Caco-2 (cell line): ENCODE measurements at regions not wholly inside any gene's neighbourhood (a gene's known extent, or its start where the extent isn't known, plus 50 kb on each side); places are given as distances from the start of the nearest gene placed in this dataset.

Experiments
- BruUV-seq: library from RNA; stranded (reverse); fragments of 400-500 nt; replicated peaks from 2 replicates; lab custom pipeline; 2021; lab: Mats Ljungman, UMichigan
- CTCF ChIA-PET: fragments of 300-600 bp; sonication (Branson Sonifier 250); formaldehyde crosslinking; loops from one replicate; lab custom pipeline; 2022; ENCODE audit warnings: antibody characterized with exemption; lab: Charles Lee
- POLR2A ChIA-PET: fragments of 300-600 bp; sonication (Branson Sonifier 250); formaldehyde crosslinking; loops from one replicate; lab custom pipeline; 2022; ENCODE audit warnings: antibody characterized with exemption; lab: Charles Lee
- DNase-seq, 2 experiments: peaks; one replicate each; pipeline versions ENCODE4 v3.0.0 to v3.0.0-alpha.2; 2020 to 2022
- H3K27me3 ChIP-seq: replicated peaks from 2 replicates; pipeline ENCODE4 v1.6.0; 2011; ENCODE audit warnings: low read length; ENCODE audit not compliant: control insufficient read depth, insufficient read depth
- H3K36me3 ChIP-seq: 2 replicates; pipeline ENCODE4 v1.5.1; 2011; ENCODE audit warnings: low read length; ENCODE audit not compliant: control insufficient read depth, insufficient read depth
- H3K4me1 ChIP-seq: fragments of 250-450 bp; sonication (Bioruptor Pico); 2 replicates; pipeline ENCODE4 v1.5.1; 2020; ENCODE audit warnings: mild to moderate bottlenecking
- H3K4me3 ChIP-seq: 2 replicates; pipeline ENCODE4 v1.5.1; 2011; ENCODE audit warnings: low read depth, mild to moderate bottlenecking, control low read depth, low read length
- H3K9me3 ChIP-seq: fragments of 250-450 bp; sonication (Bioruptor Pico); 2 replicates; pipeline ENCODE4 v1.5.1; 2020; ENCODE audit warnings: mild to moderate bottlenecking, moderate library complexity
- H3K27ac Mint-ChIP-seq: one replicate; pipeline ENCODE4 v1.8.0; 2022; ENCODE audit warnings: mixed read lengths; ENCODE audit not compliant: unreplicated experiment
- H3K27me3 Mint-ChIP-seq: one replicate; pipeline ENCODE4 v1.8.0; 2022; ENCODE audit warnings: mixed read lengths; ENCODE audit not compliant: insufficient read depth, unreplicated experiment
- H3K36me3 Mint-ChIP-seq: one replicate; pipeline ENCODE4 v1.8.0; 2022; ENCODE audit warnings: mild to moderate bottlenecking, mixed read lengths; ENCODE audit not compliant: insufficient read depth, unreplicated experiment
- H3K4me1 Mint-ChIP-seq: one replicate; pipeline ENCODE4 v1.8.0; 2022; ENCODE audit warnings: low read depth, mixed read lengths; ENCODE audit not compliant: unreplicated experiment
- H3K4me3 Mint-ChIP-seq: one replicate; pipeline ENCODE4 v1.8.0; 2022; ENCODE audit warnings: mild to moderate bottlenecking, moderate library complexity, mixed read lengths; ENCODE audit not compliant: unreplicated experiment
- H3K9me3 Mint-ChIP-seq: one replicate; pipeline ENCODE4 v1.8.0; 2022; ENCODE audit warnings: mixed read lengths; ENCODE audit not compliant: unreplicated experiment
- CTCF ChIP-seq, 2 experiments: fragments of 200-600 bp in 1 of 2; IDR thresholded peaks; 1 replicate in 1 of 2; 2 replicates in 1 of 2; pipeline versions ENCODE4 v1.5.1 to v1.8.0; 2011 to 2022; ENCODE audit warnings: antibody characterized with exemption in 1 of 2, control low read depth in 1 of 2, inconsistent platforms in 1 of 2, low read depth in 1 of 2, low read length in 1 of 2, mild to moderate bottlenecking in 1 of 2, moderate library complexity in 1 of 2; ENCODE audit not compliant: insufficient read depth in 1 of 2, severe bottlenecking in 1 of 2, unreplicated experiment in 1 of 2
- intact Hi-C: fragments of 100-400 bp; cut with micrococcal nuclease; formaldehyde crosslinking; loops from one replicate; pipeline ENCODE4 v1.10.0; 2022; ENCODE audit not compliant: unreplicated experiment

- TF ChIP-seq CTCF (IDR thresholded peaks at IDR 0.05; ENCODE audit: insufficient read depth in 1 of 2, low read depth in 1 of 2, low read length in 1 of 2, severe bottlenecking in 1 of 2, unreplicated experiment in 1 of 2): no peak
- Mint-ChIP-seq H3K4me3 (no peak overlapping the region), H3K36me3 (no peaks in the 10 kb centered on the region), H3K27me3 (no peaks in the 10 kb centered on the region), H3K4me1 (no peaks in the 10 kb centered on the region), H3K27ac (no peak overlapping the region), H3K9me3 (no peaks in the 10 kb centered on the region)
- DNase-seq: no peak
- no peaks in the 10 kb centered on the region for H3K4me1 ChIP-seq
- H3K36me3 ChIP-seq: no peaks in the 10 kb centered on the region
- ChIA-PET POLR2A (no interaction called here), CTCF (no interaction called here)
- intact Hi-C loops: no loop called here
- no peaks in the 10 kb centered on the region for H3K27me3 ChIP-seq
- BruUV-seq: no TSS peak
- no peaks in the 10 kb centered on the region; the same call in 1 of the 2 replicates for H3K9me3 ChIP-seq
- no peak overlapping the region for H3K4me3 ChIP-seq
These were observed 633.5 kb downstream of the SLITRK1 start for GRCh38 chr13:83248751-83249150.

DNA sequence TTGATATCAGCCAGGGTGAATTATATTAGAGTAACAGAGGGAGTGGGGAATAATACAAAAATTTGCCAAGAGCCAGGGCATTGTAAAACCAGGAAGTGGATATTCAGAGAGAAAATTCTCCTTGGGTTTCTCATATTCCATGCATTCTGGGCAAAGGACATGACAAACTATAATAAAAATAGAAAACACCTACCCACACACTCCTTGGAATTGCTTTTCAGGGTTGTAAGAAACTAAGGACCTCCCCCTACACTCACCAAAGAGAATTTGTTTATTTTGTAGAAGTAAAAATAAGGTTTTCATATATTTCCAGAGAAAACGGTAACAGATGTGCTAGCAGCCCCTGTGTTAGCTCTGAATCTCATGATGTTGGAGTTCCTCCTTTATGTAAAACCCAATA lies 649.6 kb downstream of the SLITRK1 start:
- ChIA-PET CTCF (no interaction called here), POLR2A (no interaction called here)
- no peaks in the 10 kb centered on the region for H3K9me3 ChIP-seq
- no peak for DNase-seq
- Mint-ChIP-seq H3K9me3 (no peaks in the 10 kb centered on the region), H3K27ac (no peak overlapping the region), H3K36me3 (no peaks in the 10 kb centered on the region), H3K27me3 (no peaks in the 10 kb centered on the region), H3K4me3 (no peak overlapping the region), H3K4me1 (no peaks in the 10 kb centered on the region)
- no peak overlapping the region for H3K4me3 ChIP-seq
- no peak for TF ChIP-seq CTCF (IDR thresholded peaks at IDR 0.05; ENCODE audit: insufficient read depth in 1 of 2, low read depth in 1 of 2, low read length in 1 of 2, severe bottlenecking in 1 of 2, unreplicated experiment in 1 of 2)
- no peaks in the 10 kb centered on the region for H3K36me3 ChIP-seq
- intact Hi-C loops: no loop called here
- BruUV-seq: no TSS peak
- H3K27me3 ChIP-seq: no peaks in the 10 kb centered on the region
- no peaks in the 10 kb centered on the region for H3K4me1 ChIP-seq

DNA sequence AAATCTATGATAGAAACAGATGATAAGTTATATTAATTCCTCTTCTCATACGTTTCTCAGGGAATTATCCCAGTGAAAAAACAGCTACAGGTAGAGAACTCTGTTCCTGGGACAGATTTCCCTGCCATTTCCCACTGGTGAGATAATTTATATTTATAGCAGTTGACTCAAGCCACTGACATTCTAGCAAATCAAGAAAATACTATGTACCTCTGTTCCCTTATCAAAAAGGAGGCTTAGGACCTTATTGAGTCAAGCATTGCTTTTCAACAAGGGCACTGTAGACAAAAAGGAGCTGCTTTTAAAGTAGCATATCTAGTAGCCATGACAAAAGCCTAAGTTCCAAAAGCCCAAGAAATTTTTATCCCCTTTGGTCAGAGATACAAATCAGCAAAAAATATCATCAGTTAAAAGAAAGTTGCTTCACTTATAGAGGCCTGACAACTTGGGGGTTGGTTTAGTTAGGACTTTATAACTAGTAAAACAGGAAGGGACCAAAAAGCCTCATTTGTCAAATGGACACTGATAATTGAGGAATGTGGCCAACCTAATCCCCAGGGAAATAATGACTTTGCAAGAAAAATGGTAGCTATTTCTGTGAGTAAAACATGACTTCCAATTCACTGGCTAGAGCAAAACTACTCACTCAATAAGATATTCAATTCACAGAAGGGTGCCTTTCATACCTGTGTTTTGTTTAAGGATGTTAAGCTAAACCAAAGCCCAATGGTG lies 652.5 kb downstream of the SLITRK1 start:
- no peak overlapping the region for H3K27ac Mint-ChIP-seq
- H3K4me3 ChIP-seq: no peak overlapping the region
- no peak for TF ChIP-seq CTCF (IDR thresholded peaks at IDR 0.05; ENCODE audit: insufficient read depth in 1 of 2, low read depth in 1 of 2, low read length in 1 of 2, severe bottlenecking in 1 of 2, unreplicated experiment in 1 of 2)
- H3K4me1 Mint-ChIP-seq: no peaks in the 10 kb centered on the region
- no peak overlapping the region for H3K4me3 Mint-ChIP-seq
- no TSS peak for BruUV-seq
- no peaks in the 10 kb centered on the region for H3K36me3 ChIP-seq
- CTCF ChIA-PET: no interaction called here
- POLR2A ChIA-PET: no interaction called here
- no peaks in the 10 kb centered on the region for H3K27me3 Mint-ChIP-seq
- no peaks in the 10 kb centered on the region for H3K36me3 Mint-ChIP-seq
- H3K27me3 ChIP-seq: no peaks in the 10 kb centered on the region
- intact Hi-C loops: no loop called here
- no peaks in the 10 kb centered on the region for H3K9me3 Mint-ChIP-seq
- H3K9me3 ChIP-seq: no peaks in the 10 kb centered on the region
- no peak for DNase-seq
- no peaks in the 10 kb centered on the region for H3K4me1 ChIP-seq
